RWPE1 (cell line): ENCODE measurements at regions not wholly inside any gene's neighbourhood (a gene's known extent, or its start where the extent isn't known, plus 50 kb on each side); places are given as distances from the start of the nearest gene placed in this dataset.

ENCODE experiments used
- CTCF ChIA-PET: fragments of 350-600 bp; sonication (Branson Sonifier 250); formaldehyde crosslinking; extraction: SDS; loops from one replicate; lab custom pipeline; 2021; lab: Yijun Ruan, JAX
- POLR2A ChIA-PET: fragments of 400-600 bp; formaldehyde crosslinking; extraction: SDS; loops from one replicate; lab custom pipeline; 2020; ENCODE audit warnings: antibody characterized with exemption; ENCODE audit not compliant: low non-redundant PET; lab: Yijun Ruan, JAX
- DNase-seq: peaks from one replicate; pipeline ENCODE4 v3.0.0; 2012; ENCODE audit warnings: low spot score
- H3K27ac ChIP-seq: fragments of 450-650 bp; 2 replicates; pipeline ENCODE4 v1.5.1; 2017
- TF ChIP-seq, protein P1 (sequence below): fragments of 450-650 bp; conservative IDR thresholded peaks from 2 replicates; pipeline ENCODE4 v1.5.1; 2017; ENCODE audit warnings: low read depth, mild to moderate bottlenecking

DNA sequence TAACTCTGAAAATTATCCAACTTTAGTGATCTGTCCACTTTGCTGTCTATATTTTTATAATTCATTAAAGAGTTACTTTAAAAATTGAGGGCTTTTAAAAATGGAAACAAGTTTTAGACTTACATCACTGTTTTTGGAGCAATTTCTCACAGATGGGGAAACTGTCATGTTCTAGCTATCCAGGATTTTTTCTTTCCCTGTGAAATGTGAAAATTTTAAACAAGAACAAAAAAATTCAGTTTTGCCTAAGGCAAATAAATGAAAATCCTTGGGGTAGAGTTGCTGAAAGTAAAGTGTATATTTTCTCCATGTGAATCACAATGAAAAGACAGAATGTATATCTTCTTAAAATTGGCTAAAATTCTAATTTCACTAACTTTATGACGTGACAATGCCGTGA, 553.7 kb downstream of the MCTP2 start:
- POLR2A ChIA-PET, result no interaction called here
- DNase-seq, result no peak
- H3K27ac ChIP-seq, result no peak overlapping the region
- CTCF ChIA-PET, result no interaction called here
- TF ChIP-seq, protein P1, sequence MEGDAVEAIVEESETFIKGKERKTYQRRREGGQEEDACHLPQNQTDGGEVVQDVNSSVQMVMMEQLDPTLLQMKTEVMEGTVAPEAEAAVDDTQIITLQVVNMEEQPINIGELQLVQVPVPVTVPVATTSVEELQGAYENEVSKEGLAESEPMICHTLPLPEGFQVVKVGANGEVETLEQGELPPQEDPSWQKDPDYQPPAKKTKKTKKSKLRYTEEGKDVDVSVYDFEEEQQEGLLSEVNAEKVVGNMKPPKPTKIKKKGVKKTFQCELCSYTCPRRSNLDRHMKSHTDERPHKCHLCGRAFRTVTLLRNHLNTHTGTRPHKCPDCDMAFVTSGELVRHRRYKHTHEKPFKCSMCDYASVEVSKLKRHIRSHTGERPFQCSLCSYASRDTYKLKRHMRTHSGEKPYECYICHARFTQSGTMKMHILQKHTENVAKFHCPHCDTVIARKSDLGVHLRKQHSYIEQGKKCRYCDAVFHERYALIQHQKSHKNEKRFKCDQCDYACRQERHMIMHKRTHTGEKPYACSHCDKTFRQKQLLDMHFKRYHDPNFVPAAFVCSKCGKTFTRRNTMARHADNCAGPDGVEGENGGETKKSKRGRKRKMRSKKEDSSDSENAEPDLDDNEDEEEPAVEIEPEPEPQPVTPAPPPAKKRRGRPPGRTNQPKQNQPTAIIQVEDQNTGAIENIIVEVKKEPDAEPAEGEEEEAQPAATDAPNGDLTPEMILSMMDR, result no peak

GRCh38 chr15:94791008-94791407, 559.6 kb downstream of the MCTP2 start:
- ChIA-PET CTCF (interaction anchor here (0.7 kb wide), 1 partner anchor 285 kb away, joined by 5 read pairs; no protein-coding TSS in a partner anchor), POLR2A (no interaction called here)
- H3K27ac ChIP-seq, result no peak overlapping the region
- TF ChIP-seq, protein P1, result no peak
- DNase-seq, result peak; percentile 80

GRCh38 chr15:94791510-94791909, 560.1 kb downstream of the MCTP2 start:
- TF ChIP-seq, protein P1, result no peak
- H3K27ac ChIP-seq, result no peak overlapping the region; the same call in 1 of the 2 replicates
- ChIA-PET POLR2A (no interaction called here), CTCF (interaction anchor here (0.7 kb wide), 1 partner anchor 285 kb away, joined by 5 read pairs; no protein-coding TSS in a partner anchor)
- peak; percentile 35 for DNase-seq

- TF ChIP-seq, protein P1, result no peak
- POLR2A ChIA-PET, result no interaction called here
- peak; percentile 78 for DNase-seq
- CTCF ChIA-PET, result no interaction called here
- H3K27ac ChIP-seq, result no peak overlapping the region; the same call in 1 of the 2 replicates
These were observed 560.8 kb downstream of the MCTP2 start for GRCh38 chr15:94792196-94792595.

- DNase-seq, result no peak
- no peak overlapping the region for H3K27ac ChIP-seq
- ChIA-PET POLR2A (no interaction called here), CTCF (interaction anchor here (0.6 kb wide), 1 partner anchor 632 kb away, joined by 3 read pairs; no protein-coding TSS in a partner anchor)
- TF ChIP-seq, protein P1, result no peak
These were observed 561.8 kb downstream of the MCTP2 start for GRCh38 chr15:94793207-94793606.

DNA sequence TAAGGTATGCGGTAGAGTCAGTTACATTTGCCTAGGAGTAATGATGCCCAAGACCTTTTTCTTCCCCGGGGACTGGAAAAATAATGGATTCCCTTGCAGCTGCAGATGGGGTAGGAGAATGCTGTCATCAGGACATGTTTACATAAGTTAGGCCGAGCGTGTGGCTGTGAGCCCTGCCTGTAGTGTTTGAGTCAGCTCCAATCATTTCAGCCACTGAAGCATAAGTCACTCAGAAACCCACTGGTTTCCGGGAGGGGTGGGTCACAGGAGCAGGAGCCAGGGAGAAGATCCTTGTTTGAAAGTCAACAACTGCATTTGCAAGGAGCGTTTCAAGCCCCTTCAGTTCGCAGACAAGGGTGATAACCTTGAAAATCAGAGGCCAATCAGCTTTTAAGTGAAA, 562.3 kb downstream of the MCTP2 start:
- TF ChIP-seq, protein P1, result no peak
- peak; percentile 20 for DNase-seq
- H3K27ac ChIP-seq, result peak overlapping the region; percentile 38; the same call in 1 of the 2 replicates
- ChIA-PET POLR2A (no interaction called here), CTCF (no interaction called here)
